HS-5 (cell line): ENCODE measurements at regions not wholly inside any gene's neighbourhood (a gene's known extent, or its start where the extent isn't known, plus 50 kb on each side); places are given as distances from the start of the nearest gene placed in this dataset.
A peak's percentile ranks its signal among the peaks of the same experiment; 100 is the strongest.
"Not testable (repeated sequence)": the region's sequence is repeated elsewhere in the genome, so short reads cannot be mapped to it uniquely, and the experiment has no call there.

Experiments
- DNase-seq: peaks from one replicate; pipeline ENCODE4 v3.0.0-alpha.2; 2012; ENCODE audit warnings: low read depth

DNA sequence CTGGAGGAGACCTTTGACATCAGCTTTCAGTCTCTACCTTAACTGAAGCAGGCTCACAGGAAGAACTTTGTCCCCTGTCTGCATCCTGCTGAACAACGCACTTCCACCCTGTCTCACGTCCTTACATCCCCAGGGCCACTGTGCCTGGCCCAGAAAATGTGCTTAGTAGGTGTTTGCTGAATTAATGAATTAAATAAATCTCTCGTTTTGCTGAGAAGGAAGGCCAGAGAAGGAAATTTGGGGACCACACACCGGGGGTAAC lies 54.3 kb upstream of the CREB3L1 start:
- DNase-seq, result no peak

DNA sequence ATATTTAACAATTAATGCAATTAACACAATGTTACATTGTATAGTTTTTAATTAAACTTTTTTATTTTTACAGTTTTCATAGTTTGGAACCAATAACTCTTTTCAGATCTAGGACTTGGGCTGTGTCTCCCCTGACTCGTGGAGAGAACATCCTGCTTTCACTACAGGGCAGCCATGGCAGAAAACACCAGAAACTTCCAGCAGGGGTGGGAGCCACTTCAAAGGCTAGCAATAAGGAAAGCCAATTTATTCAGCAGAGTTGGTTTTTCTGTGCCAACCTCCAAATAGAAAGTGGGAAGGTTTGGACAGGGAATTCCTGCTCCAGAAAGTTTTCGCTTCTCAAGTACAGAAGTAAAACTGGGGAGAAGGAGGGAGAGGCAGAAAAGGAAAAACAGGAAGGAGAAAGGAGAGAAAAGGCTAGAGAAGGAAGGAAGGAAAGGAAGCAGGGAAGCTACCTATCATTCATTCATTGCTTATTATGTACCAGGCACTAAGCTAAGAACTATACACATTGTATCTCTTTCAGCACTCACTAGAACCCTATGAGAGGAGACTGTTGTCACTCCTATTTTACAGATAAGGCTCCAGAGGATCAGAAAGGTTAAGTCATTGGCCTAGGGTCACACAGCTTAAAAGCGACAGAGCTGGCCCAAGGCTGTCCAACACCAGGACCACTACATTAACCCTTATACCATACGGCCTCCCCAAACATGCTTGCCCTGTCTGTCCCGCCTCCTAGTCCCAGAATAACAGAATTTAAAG lies 54.8 kb upstream of the CREB3L1 start:
- DNase-seq, result no peak

DNA sequence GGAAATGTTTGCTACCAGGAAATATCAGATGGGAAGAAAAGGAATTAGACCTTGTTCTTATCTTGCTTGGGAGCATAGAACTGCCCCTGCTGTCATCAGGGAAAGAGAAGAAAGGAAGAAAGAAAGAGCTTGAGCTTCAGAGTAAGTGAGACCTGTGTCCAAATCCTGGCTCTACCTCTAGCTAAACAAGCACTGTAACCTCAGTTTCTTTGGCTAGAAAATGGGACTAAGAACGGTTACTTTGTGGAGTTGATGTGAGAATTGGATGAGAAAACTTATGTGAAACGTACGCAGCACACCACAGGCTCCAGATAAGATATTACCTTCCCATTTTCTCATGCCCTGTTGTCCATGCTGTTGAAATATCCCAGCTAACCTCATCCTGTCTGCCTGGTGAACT lies 57.1 kb upstream of the CREB3L1 start:
- DNase-seq, result no peak

DNA sequence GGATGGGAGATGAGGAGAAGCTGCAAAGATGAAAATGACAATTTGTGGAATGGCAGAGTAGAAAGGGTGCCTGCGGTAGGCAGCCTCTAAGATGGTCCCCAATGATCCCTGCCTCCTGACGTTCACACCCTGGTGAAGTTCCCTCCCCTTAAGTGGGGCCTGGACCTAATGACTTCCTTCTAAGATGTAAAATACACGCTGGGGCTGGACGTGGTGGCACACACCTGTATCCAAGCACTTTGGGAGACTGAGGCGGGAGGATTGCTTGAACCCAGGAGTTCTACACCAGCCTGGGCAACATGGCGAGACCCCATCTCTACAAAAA lies 60.7 kb upstream of the CREB3L1 start:
- no peak for DNase-seq

DNA sequence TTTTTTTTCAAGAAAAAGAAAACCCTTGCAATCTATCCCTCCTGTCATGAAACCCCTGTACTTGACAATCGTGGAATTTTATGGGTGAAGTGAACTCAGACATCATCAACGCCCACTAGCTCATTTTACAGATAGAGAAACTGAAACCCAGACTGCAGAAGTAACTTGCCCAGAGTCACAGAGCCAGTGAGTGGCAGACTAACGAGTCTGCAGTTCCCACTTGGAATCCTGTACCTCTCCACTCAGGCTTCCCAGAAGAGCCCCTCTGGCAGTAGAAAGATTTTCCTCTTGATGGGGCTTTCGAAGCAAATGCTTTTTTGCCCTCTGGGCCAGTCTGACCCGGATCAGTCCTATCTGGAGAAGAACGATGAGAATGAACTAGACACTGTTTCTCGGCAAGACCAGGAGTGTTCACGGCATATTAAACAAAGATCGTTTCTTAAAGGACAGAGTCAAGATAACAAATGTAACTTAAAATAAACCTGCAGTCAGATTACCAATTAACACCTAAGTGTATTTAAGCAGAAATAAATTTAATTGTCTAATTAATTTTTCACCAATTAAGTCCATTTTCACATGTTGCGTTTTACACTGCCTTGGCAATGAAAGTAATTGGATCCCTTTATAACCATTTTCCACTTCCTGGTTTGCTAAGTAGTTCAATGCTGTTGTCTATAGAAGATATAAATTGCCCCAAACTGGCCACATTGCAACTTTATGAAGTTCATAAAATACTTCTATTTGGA lies 61.3 kb upstream of the CREB3L1 start:
- DNase-seq, result no peak

DNA sequence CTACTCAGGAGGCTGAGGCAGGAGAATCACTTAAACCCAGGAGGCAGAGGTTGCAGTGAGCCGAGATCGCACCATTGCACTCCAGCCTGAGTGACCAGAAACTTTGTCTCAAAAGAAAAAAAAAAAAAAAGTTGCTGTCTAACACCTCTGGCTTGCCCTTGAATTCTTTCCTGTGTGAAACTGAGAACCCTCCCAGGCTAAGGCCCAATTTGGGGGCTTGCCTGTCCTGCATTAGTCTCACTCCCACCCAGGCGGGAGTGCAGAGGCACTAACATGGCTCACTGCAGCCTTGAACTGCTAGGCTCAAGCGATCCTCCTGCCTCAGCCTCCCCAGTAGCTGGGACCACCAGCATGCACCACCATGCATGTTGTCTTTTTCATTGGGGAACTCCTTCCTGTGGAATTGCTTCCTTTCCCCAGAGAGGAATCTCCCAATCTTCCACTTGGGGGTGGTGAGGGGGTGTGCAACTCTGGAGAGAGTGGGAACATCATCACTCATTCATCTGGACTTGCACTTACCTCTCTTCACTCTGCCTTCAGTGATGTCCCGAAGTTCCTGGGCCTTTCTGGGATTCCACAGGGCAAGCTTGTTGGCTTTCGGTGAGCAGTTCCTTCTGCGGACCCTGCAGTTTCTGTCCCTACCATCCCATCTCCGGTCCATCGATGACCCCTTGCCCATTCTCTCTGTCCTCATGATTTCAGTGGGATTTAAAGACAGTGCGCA lies 62.1 kb upstream of the CREB3L1 start:
- DNase-seq, result no peak

DNA sequence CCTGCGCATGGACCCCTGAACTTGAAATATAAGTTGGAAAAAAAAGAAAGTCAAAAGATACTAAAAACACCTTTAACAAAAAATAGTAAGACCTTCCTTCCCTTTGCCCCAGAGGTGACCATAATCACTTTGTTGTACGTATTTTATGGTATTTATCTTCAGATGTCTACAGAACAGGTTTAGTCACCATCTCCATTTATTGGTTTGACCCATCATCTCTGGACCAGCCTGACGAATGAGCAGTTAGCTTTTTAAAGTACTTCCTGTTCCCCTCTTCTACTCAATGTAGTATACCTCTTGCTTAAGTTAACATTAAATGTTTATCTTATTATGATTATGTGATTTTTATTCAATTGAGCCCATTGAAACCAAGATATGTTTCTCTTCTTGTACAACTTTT lies 64.7 kb upstream of the CREB3L1 start:
- DNase-seq, result no peak

DNA sequence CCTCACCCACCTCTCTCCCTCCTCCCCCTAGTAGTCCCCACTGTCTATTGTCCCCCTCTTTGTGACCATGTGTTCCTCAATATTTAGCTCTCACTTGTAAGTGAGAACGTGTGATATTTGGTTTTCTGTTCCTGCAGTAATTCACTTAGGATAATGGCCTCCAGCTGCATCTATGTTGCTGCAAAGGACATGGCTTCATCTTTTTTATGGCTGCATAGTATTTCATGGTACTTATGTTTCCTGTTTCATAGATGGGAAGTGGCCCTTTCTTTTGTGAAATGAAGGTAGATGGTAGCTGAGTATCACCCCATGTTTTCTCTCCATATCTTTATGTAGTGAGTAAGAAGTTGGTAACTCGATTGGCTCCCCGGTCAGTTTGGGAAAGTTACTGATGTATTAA lies 66.6 kb upstream of the CREB3L1 start:
- DNase-seq, result no peak

DNA sequence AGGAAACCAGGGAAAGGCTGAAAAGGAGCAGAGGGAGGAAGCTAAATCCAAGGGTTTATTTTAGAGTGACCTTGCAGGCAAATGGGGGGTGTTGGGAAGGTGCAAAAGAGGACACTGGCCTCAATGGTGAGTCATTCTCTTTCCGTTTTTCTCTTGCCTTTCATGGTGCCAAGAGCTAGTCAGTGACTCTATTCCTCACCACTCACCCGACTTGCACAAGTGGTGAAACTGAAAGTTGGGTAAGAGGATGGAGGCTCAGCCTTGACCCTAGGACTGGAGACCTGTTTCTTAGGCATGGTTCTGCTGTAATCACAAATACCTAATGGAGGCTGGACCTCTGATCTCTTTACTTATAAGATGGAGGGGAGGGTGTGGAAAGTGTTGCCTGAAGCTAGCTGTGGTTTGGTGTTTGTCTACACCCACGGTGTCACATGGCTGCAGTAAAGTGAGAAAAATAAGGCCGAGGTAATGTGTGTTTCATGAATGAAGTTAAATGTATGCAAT lies 67.3 kb upstream of the CREB3L1 start:
- peak; percentile 43 for DNase-seq

DNA sequence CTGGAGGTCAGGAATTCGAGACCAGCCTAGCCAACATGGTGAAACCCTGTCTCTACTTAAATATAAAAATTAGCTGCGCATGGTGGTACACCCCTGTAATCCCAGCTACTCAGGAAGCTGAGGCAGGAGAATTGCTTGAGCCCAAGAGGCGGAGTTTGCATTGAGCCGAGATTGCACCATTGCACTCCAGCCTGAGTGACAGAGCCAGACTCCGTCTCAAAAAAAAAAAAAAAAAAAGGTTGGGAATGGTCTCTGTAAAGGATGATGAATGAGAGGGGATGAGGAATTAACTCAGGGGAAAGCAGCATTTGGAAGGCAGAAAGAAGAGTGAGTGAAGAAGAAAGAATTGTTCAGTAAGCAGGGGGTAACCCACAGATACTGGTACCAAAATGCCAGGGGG lies 67.8 kb upstream of the CREB3L1 start:
- DNase-seq, result not testable (repeated sequence)

DNA sequence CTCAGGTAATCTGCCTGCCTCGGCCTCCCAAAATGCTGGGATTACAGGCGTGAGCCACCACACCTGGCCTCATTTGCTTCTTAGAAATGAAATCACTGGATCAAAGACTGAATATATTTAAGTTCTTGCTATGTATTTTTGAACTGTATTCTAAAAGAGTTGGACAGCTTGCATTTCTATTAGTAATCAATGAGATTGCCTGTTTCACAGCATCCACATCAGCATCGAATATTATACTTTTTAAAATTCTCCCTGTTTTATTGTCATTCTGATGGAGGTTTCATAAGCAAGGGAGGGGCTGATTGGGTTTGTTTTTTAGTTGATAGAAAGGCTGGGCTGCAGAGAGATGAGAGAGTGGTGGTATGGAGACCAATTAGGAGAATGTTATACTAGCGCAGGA lies 68.7 kb upstream of the CREB3L1 start:
- DNase-seq, result no peak

DNA sequence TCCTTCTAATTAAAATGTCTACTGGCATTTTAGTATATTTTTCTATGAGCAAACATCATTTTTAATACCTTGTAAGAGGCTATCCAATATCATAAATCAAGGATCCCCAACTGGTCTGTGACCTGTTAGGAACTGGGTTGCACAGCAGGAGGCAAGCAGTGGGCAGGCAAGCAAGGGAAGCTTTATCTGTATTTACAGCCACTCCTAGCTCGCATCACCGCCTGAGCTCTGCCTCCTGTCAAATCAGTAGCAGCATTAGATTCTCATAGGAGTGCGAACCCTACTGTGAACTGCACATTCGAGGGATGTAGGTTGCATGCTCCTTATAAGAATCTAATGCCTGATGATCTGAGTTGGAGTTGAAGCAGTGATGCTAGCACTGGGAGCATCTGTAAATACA lies 70.2 kb upstream of the CREB3L1 start:
- DNase-seq, result no peak

DNA sequence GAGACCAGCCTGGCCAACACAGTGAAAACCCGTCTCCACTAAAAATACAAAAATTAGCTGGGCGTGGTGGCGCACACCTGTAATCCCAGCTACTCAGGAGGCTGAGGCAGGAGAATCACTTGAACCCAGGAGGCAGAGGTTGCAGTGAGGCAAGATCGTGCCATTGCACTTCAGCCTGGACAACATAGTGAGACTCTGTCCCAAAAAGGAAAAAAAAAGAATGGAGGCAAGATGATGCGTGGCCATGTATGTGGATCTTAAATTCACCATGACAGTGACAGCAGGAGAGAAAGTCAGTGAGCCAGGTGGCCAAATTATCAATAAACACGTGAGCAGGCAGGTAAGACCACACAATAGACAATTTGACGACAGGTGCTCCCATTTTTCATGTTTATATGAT lies 73.0 kb upstream of the CREB3L1 start:
- DNase-seq, result not testable (repeated sequence)

DNA sequence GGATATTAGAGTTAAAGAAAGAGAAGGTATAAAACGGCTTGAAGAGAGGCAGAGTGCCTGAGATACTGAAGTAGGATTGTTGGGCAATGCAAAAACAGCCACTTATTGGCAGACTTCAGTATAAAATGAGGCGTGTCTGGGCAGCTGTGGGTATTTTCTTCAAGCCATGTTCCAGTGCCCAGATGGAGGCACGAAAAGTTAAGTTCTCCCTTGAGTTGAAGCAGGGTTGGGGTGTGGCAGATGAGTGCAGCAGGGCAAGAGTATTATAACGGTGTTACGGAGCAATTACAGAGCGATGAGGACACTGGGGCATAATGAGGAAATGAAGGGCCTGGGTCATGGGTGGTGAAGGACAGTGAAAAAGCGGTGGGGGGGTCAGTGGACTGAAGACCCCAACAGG lies 73.7 kb upstream of the CREB3L1 start:
- no peak for DNase-seq

DNA sequence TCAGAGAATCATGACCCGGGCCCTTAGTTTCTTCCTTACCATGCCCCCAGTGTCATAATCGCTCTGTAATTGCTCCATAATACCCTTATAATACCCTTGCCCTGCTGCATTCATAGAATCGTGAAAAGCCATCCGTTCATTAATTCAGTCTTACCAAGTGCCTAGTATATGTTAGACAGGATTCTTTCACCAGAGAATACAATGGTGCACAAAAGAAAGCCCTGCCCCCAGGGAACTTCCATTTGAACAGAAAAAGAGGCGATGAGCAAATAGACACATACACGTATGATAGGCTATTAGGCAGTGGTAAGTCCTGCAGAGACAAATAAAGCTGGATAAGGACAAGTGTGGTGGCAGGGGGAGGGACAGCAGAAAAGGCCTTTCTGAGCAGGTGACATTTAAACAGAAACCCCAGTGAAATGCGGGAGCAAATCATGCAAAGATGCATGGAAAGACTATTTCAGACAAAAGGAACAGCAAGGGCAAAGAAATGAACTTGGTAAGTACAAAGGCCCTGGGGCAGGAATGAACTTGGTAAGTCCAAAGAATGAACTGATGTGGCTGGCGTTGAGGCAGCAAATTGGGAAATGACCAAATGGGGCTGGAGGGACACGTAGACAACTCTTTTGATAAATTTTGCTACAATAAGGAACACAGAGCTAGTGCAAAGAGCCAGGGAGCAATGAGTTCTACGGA lies 74.6 kb upstream of the CREB3L1 start:
- DNase-seq, result no peak

DNA sequence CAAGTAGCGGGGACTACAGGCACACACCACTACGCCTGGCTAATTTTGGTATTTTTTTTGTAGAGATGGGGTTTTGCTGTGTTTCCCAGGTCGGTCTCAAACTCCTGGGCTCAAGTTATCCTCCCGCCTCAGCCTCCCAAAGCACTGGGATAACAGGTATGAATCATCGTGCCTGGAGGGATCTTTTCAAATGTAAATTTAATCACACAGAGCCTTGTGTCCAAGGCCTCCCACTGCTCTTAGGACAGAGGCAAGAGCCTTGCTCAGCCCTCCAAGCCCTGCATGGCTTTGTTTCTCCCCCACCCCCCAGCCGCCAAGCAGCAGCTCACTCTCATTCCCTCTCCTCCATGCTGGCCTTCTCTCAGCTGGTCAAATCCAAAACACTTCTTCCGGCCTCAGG lies 75.3 kb upstream of the CREB3L1 start:
- no peak for DNase-seq

DNA sequence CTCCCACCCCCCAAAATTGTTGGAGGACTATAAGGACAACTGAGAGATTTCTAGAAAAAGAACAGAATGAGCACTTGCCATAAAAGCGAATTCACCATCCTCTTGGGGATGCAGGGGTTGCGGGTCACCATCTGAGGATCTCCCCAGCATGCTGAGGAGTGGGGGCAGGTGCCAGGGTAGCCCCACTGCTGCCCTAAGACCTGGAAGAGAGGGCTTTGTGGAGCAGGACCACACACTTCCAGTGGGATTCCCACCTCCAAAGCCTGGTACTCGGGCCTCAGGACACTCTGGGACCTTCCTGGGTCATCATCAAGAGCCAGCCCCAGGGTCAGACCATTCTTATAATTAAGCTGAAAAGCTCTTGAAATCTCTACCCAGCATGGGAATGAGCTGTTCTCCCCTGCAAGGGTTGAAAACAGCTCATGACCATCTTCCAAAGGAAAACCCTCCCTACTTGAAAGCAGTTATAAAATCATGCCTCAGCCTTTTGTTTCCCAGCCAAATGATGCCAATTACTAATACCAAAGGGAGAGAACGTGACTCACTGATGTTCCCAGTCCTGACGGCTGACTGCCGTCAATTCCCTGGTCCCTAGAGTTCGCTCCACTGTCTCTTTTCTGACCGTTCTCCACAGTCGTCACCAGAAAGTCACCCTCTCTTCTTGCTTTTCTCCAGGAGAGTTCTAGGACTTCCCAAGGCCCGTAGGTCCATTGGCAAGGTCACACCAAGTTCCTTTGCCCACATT lies 76.8 kb upstream of the CREB3L1 start:
- peak; percentile 16 for DNase-seq

DNA sequence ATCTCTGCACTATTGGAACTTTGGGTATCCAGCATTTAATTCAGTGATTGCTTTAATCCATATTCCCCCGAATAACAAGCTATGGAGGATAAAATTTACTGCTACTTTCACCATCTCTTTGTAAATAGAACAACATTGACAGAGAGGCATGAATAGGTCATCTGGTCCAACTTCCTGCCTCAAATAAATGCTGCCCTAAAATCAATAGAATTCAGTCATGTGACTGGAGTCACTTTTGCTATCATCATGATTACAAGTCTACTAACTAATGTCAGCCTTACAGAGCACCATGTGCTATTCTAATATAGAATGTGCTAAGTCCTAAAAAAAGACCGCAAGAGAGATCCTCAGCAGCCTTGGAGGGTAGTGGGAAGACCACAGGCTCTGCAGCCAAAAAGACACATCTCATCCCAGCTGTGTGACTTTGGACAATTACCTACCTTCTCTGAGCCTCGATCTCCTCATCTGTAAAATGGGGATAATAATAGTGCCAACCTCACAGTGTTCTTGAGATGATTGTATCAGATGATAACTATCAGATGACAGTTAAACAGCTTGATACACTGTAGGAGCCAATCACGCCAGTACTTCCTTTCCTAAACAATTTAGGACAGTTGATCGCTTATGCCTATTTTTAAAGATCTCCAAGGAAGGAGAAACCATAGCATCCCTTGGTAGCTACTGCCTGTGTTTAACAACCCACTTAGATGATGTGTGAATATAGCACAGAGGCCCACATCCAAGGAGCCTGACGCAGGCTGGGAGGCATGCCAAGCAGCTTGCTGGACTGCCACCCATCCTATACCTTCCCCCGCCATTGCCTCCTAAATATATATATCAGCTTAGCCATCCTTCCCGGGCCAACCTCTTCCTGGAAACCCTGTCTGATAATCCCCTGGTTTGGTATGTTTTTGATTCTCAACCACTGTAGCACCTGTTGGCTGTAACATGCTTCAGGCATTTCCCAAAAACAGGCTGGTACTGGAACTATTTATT lies 77.3 kb upstream of the PHF21A start:
- no peak for DNase-seq

DNA sequence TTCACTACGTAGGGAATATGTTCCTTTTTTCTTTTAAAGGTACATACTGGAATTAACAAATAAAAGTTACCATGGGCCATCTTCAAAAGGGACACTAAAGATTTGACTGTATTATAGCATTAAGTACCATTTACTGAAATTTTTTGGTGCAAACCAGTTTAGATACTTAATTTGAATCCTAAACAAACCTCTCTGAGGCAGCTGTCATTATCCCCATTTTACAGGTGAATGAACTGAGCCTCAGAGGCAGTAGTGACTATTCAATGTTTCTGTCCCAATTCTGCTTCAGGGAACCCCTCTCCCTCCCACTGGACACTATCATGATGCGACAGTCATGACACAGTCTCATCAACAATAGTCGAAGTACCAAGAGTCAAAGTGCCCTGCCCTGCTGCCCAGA lies 76.2 kb upstream of the PHF21A start:
- DNase-seq, result no peak

DNA sequence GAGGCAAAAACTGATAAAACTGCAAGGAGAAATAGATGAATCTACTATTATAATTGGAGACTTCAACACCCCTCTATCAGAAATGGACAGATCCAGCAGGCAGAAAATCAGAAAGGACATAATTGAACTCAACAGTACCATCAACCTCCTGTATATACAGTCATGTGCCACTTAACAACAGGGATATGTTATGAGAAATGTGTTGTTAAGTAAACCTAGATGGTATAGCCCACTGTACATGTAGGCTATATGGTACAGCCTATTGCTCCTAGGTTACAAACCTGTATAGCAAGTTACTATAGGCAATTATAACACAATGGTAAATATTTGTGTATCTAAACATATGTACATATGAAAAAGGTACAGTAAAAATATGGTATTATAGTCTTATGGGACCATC lies 66.8 kb upstream of the PHF21A start:
- no peak for DNase-seq

DNA sequence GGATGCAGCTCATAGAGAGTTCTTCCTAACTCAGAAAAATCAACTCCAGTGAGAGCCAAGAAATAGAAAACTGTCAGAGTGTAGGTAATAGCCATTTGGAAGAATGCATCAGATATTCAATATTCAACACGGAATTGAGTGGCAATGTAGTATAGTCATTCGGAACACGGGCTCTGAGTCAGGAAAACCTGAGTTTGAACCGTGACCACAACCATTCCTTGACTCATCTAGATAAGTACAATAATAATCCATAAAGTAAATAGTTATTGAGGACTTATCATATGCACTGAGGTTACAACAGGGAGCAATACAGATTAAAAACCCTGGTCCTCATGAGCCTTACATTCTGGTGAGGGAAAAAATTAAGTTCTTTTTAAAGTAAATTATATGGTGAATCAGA lies 62.6 kb upstream of the PHF21A start:
- peak; percentile 60 for DNase-seq
